Smooth muscle cell of the brain vasculature (primary cell): ENCODE measurements at regions not wholly inside any gene's neighbourhood (a gene's known extent, or its start where the extent isn't known, plus 50 kb on each side); places are given as distances from the start of the nearest gene placed in this dataset.

ENCODE experiments used
- DNase-seq: peaks from one replicate; pipeline ENCODE4 v3.0.0-alpha.2; 2012; ENCODE audit warnings: low read depth, low spot score

- no peak for DNase-seq
These were observed 64.9 kb downstream of the MCFD2 start for GRCh38 chr2:46850742-46851141.

- no peak for DNase-seq
These were observed 65.7 kb downstream of the MCFD2 start for GRCh38 chr2:46849721-46850556.

GRCh38 chr2:46849046-46849715 is 66.4 kb downstream of the MCFD2 start:
- DNase-seq = no peak

GRCh38 chr2:46848447-46848846 is 67.2 kb downstream of the MCFD2 start:
- no peak for DNase-seq

- no peak for DNase-seq
These were observed 67.7 kb downstream of the MCFD2 start for GRCh38 chr2:46847726-46848412.

GRCh38 chr2:46847185-46847710 is 68.4 kb downstream of the MCFD2 start:
- peak; percentile 74 for DNase-seq

- DNase-seq = no peak
These were observed 69.1 kb downstream of the MCFD2 start for GRCh38 chr2:46846536-46846935.

- no peak for DNase-seq
These were observed 69.8 kb downstream of the MCFD2 start for GRCh38 chr2:46845542-46846486.

- no peak for DNase-seq
These were observed 71.2 kb downstream of the MCFD2 start for GRCh38 chr2:46844443-46844842.

- DNase-seq = no peak
These were observed 71.6 kb downstream of the MCFD2 start for GRCh38 chr2:46844034-46844433.

GRCh38 chr2:46843316-46843715 is 72.3 kb downstream of the MCFD2 start:
- no peak for DNase-seq

GRCh38 chr2:46842876-46843275 is 72.7 kb downstream of the MCFD2 start:
- DNase-seq = no peak

GRCh38 chr2:46841621-46842020 is 74.0 kb downstream of the MCFD2 start:
- no peak for DNase-seq

GRCh38 chr2:46839045-46839444 is 76.6 kb downstream of the MCFD2 start:
- DNase-seq = no peak

GRCh38 chr2:46837704-46838103 is 77.9 kb downstream of the MCFD2 start:
- no peak for DNase-seq

- DNase-seq = no peak
These were observed 78.5 kb downstream of the MCFD2 start for GRCh38 chr2:46837112-46837454.

- no peak for DNase-seq
These were observed 79.1 kb downstream of the MCFD2 start for GRCh38 chr2:46836295-46837111.

GRCh38 chr2:46835520-46835919 is 80.1 kb downstream of the MCFD2 start:
- DNase-seq = no peak

- DNase-seq = no peak
These were observed 83.1 kb downstream of the MCFD2 start for GRCh38 chr2:46832543-46832942.

GRCh38 chr2:46831869-46832265 is 83.7 kb downstream of the MCFD2 start:
- no peak for DNase-seq
